ENCODE measurements at regions not wholly inside any gene's neighbourhood (a gene's known extent, or its start where the extent isn't known, plus 50 kb on each side); places are given as distances from the start of the nearest gene placed in this dataset.

GRCh38 chrY:19051021-19051420 lies 277.5 kb upstream of the HSFY2 start:
- Histone ChIP-seq H3K27me3 (no peaks in the 10 kb centered on the region), H3K4me3 (no peak overlapping the region), H3K27ac (no peak overlapping the region), H3K4me1 (ENCODE audit: low read depth) (no peaks in the 10 kb centered on the region), H3K36me3 (no peaks in the 10 kb centered on the region), H3K9me3 (ENCODE audit: low read depth) (no peaks in the 10 kb centered on the region)
- TF ChIP-seq, protein P1, sequence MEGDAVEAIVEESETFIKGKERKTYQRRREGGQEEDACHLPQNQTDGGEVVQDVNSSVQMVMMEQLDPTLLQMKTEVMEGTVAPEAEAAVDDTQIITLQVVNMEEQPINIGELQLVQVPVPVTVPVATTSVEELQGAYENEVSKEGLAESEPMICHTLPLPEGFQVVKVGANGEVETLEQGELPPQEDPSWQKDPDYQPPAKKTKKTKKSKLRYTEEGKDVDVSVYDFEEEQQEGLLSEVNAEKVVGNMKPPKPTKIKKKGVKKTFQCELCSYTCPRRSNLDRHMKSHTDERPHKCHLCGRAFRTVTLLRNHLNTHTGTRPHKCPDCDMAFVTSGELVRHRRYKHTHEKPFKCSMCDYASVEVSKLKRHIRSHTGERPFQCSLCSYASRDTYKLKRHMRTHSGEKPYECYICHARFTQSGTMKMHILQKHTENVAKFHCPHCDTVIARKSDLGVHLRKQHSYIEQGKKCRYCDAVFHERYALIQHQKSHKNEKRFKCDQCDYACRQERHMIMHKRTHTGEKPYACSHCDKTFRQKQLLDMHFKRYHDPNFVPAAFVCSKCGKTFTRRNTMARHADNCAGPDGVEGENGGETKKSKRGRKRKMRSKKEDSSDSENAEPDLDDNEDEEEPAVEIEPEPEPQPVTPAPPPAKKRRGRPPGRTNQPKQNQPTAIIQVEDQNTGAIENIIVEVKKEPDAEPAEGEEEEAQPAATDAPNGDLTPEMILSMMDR (IDR thresholded peaks at IDR 0.05; ENCODE audit: low read depth, low read length): no peak
- DNase-seq (ENCODE audit: low read depth in 1 of 2, low spot score in 1 of 2): peak in 1 of 2 donors; percentile 45

- TF ChIP-seq, protein P1 (IDR thresholded peaks at IDR 0.05; ENCODE audit: low read depth, low read length): no peak
- H3K27me3 ChIP-seq: no peaks in the 10 kb centered on the region
- no peak overlapping the region for H3K27ac ChIP-seq
- H3K4me1 ChIP-seq (ENCODE audit: low read depth): no peaks in the 10 kb centered on the region
- H3K36me3 ChIP-seq: no peaks in the 10 kb centered on the region
- H3K9me3 ChIP-seq (ENCODE audit: low read depth): no peaks in the 10 kb centered on the region
- no peak overlapping the region for H3K4me3 ChIP-seq
- no peak for DNase-seq (ENCODE audit: low read depth in 1 of 2, low spot score in 1 of 2)
Measured at GRCh38 chrY:19042984-19043442, 269.5 kb upstream of the HSFY2 start.

DNA sequence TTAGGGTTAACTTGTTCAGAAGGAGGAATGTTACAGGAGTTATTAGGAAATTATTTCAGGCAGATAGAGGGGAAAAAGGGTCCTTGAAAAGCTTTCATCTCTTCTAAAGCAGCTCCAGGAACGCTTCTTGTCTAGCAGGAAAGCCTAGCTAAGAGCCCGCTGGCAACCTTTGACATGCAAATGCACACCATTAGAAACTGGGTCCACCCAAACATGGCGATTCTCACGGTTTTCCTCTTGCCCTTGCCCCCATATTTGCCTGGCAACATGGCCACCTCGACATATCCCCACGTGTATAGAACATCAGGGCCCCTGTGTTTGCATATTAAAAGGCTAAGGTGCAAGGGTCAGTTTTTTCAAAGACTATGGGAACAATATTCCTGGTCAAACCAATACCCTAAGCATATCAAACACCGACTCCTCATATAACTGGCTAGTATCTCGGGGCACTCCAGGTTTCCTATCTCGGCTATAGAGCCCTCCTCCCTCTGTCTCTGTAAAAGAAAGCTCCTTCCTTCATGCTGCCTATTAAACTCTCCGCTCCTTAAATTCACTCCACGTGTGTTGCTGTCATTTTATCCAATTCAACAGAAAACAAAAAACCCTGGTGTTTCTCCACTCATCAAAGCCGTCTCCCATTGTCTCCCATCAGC lies 268.9 kb upstream of the HSFY2 start:
- Histone ChIP-seq H3K36me3 (no peaks in the 10 kb centered on the region), H3K4me3 (no peak overlapping the region), H3K27ac (no peak overlapping the region), H3K4me1 (ENCODE audit: low read depth) (no peaks in the 10 kb centered on the region), H3K27me3 (no peaks in the 10 kb centered on the region), H3K9me3 (ENCODE audit: low read depth) (no peaks in the 10 kb centered on the region)
- TF ChIP-seq, protein P1 (IDR thresholded peaks at IDR 0.05; ENCODE audit: low read depth, low read length): no peak
- no peak for DNase-seq (ENCODE audit: low read depth in 1 of 2, low spot score in 1 of 2)

- Histone ChIP-seq H3K27me3 (no peaks in the 10 kb centered on the region), H3K27ac (no peak overlapping the region), H3K4me1 (ENCODE audit: low read depth) (no peaks in the 10 kb centered on the region), H3K36me3 (no peaks in the 10 kb centered on the region), H3K4me3 (no peak overlapping the region), H3K9me3 (ENCODE audit: low read depth) (no peaks in the 10 kb centered on the region)
- TF ChIP-seq, protein P1 (IDR thresholded peaks at IDR 0.05; ENCODE audit: low read depth, low read length): no peak
- DNase-seq (ENCODE audit: low read depth in 1 of 2, low spot score in 1 of 2): no peak
Measured at GRCh38 chrY:19026631-19027030, 253.1 kb upstream of the HSFY2 start.

GRCh38 chrY:19023934-19024333 lies 250.4 kb upstream of the HSFY2 start:
- Histone ChIP-seq H3K27ac (no peak overlapping the region), H3K4me3 (no peak overlapping the region)
- TF ChIP-seq, protein P1 (IDR thresholded peaks at IDR 0.05; ENCODE audit: low read depth, low read length): no peak

More at GRCh38 chrY:19023934-19024333, 250.4 kb upstream of the HSFY2 start:
- Histone ChIP-seq H3K9me3 (ENCODE audit: low read depth) (no peaks in the 10 kb centered on the region), H3K27me3 (no peaks in the 10 kb centered on the region), H3K36me3 (no peaks in the 10 kb centered on the region), H3K4me1 (ENCODE audit: low read depth) (no peaks in the 10 kb centered on the region)
- no peak for DNase-seq (ENCODE audit: low read depth in 1 of 2, low spot score in 1 of 2)
